Parathyroid adenoma (tissue), 2 donors: ENCODE measurements at regions not wholly inside any gene's neighbourhood (a gene's known extent, or its start where the extent isn't known, plus 50 kb on each side); places are given as distances from the start of the nearest gene placed in this dataset.

Source experiments
- H2AFZ ChIP-seq: fragments of 300-600 bp; sonication (generic); one replicate; pipeline ENCODE4 v1.7.0; 2017; ENCODE audit warnings: antibody characterized with exemption, mild to moderate bottlenecking
- H3K27ac ChIP-seq: fragments of 300-600 bp; sonication (generic); one replicate; pipeline ENCODE4 v1.7.0; 2017
- H3K27me3 ChIP-seq: fragments of 300-600 bp; sonication (generic); one replicate; pipeline ENCODE4 v1.7.0; 2017; ENCODE audit warnings: low read length; ENCODE audit not compliant: control insufficient read depth, insufficient read depth
- H3K36me3 ChIP-seq: fragments of 300-600 bp; sonication (generic); one replicate; pipeline ENCODE4 v1.7.0; 2017; ENCODE audit warnings: low read length; ENCODE audit not compliant: control insufficient read depth, insufficient read depth
- H3K4me1 ChIP-seq: fragments of 300-600 bp; sonication (generic); one replicate; pipeline ENCODE4 v1.7.0; 2017; ENCODE audit warnings: control low read depth
- H3K4me2 ChIP-seq: fragments of 300-600 bp; sonication (generic); one replicate; pipeline ENCODE4 v1.7.0; 2017; ENCODE audit warnings: low read length
- H3K4me3 ChIP-seq: fragments of 300-600 bp; sonication (generic); one replicate; pipeline ENCODE4 v1.7.0; 2017; ENCODE audit warnings: low read depth, low read length
- H3K79me2 ChIP-seq: fragments of 300-600 bp; sonication (generic); one replicate; pipeline ENCODE4 v1.7.0; 2017; ENCODE audit warnings: control low read depth
- H3K9ac ChIP-seq: fragments of 300-600 bp; sonication (generic); one replicate; pipeline ENCODE4 v1.7.0; 2017; ENCODE audit warnings: mild to moderate bottlenecking
- H3K9me3 ChIP-seq: fragments of 300-600 bp; sonication (generic); one replicate; pipeline ENCODE4 v1.7.0; 2017; ENCODE audit warnings: low read length; ENCODE audit not compliant: control insufficient read depth
- CTCF ChIP-seq: fragments of 300-600 bp; sonication (generic); IDR thresholded peaks from one replicate; pipeline ENCODE4 v1.7.0; 2017; ENCODE audit warnings: antibody characterized with exemption, mild to moderate bottlenecking
- donor health status: primary hyperparathyroidism.

- Histone ChIP-seq H3K4me3 (no peak overlapping the region), H3K4me2 (no peak overlapping the region), H3K36me3 (no peaks in the 10 kb centered on the region), H2AFZ (no peak overlapping the region), H3K9ac (no peak overlapping the region), H3K27ac (no peak overlapping the region), H3K27me3 (no peaks in the 10 kb centered on the region), H3K9me3 (no peaks in the 10 kb centered on the region), H3K4me1 (no peaks in the 10 kb centered on the region), H3K79me2 (no peaks in the 10 kb centered on the region)
- no peak for TF ChIP-seq CTCF
These were observed 718.8 kb downstream of the TLR4 start for GRCh38 chr9:118423021-118423420.

- H3K4me1 ChIP-seq: no peaks in the 10 kb centered on the region
- no peak for TF ChIP-seq CTCF
- H3K36me3 ChIP-seq: no peaks in the 10 kb centered on the region
These were observed 719.5 kb downstream of the TLR4 start for GRCh38 chr9:118423721-118424120.

GRCh38 chr9:118426772-118427171, 722.6 kb downstream of the TLR4 start:
- Histone ChIP-seq H2AFZ (no peak overlapping the region), H3K9ac (no peak overlapping the region), H3K4me1 (no peaks in the 10 kb centered on the region), H3K4me3 (no peak overlapping the region), H3K27ac (no peak overlapping the region), H3K27me3 (no peaks in the 10 kb centered on the region), H3K79me2 (no peaks in the 10 kb centered on the region), H3K9me3 (no peaks in the 10 kb centered on the region), H3K4me2 (no peak overlapping the region), H3K36me3 (no peaks in the 10 kb centered on the region)
- no peak for TF ChIP-seq CTCF

More at GRCh38 chr9:118423721-118424120, 719.5 kb downstream of the TLR4 start:
- H2AFZ ChIP-seq: no peak overlapping the region
- H3K9me3 ChIP-seq: no peaks in the 10 kb centered on the region
- no peak overlapping the region for H3K4me2 ChIP-seq
- no peaks in the 10 kb centered on the region for H3K27me3 ChIP-seq
- H3K4me3 ChIP-seq: no peak overlapping the region
- no peak overlapping the region for H3K9ac ChIP-seq
- H3K27ac ChIP-seq: no peak overlapping the region
- H3K79me2 ChIP-seq: no peaks in the 10 kb centered on the region

GRCh38 chr9:118438810-118439209, 734.6 kb downstream of the TLR4 start:
- Histone ChIP-seq H3K36me3 (no peaks in the 10 kb centered on the region), H2AFZ (no peak overlapping the region), H3K79me2 (no peaks in the 10 kb centered on the region), H3K27ac (no peak overlapping the region), H3K4me1 (no peaks in the 10 kb centered on the region), H3K4me3 (no peak overlapping the region), H3K9me3 (no peaks in the 10 kb centered on the region), H3K27me3 (no peaks in the 10 kb centered on the region), H3K4me2 (no peak overlapping the region), H3K9ac (no peak overlapping the region)
- no peak for TF ChIP-seq CTCF

GRCh38 chr9:118439441-118439840, 735.2 kb downstream of the TLR4 start:
- H3K4me3 ChIP-seq: no peak overlapping the region
- H3K4me1 ChIP-seq: no peaks in the 10 kb centered on the region
- no peak overlapping the region for H3K27ac ChIP-seq
- TF ChIP-seq CTCF: no peak
- H3K9me3 ChIP-seq: no peaks in the 10 kb centered on the region
- H2AFZ ChIP-seq: no peak overlapping the region
- no peak overlapping the region for H3K4me2 ChIP-seq
- no peak overlapping the region for H3K9ac ChIP-seq
- no peaks in the 10 kb centered on the region for H3K79me2 ChIP-seq
- no peaks in the 10 kb centered on the region for H3K36me3 ChIP-seq
- no peaks in the 10 kb centered on the region for H3K27me3 ChIP-seq
